Left ventricle myocardium inferior (tissue), 1 donor: ENCODE measurements at regions not wholly inside any gene's neighbourhood (a gene's known extent, or its start where the extent isn't known, plus 50 kb on each side); places are given as distances from the start of the nearest gene placed in this dataset.

Experiments used
- DNase-seq: peaks from one replicate; pipeline ENCODE4 v3.0.0-alpha.2; 2020
- H3K27ac ChIP-seq: fragments of 200-600 bp; replicated peaks from 2 replicates; pipeline ENCODE4 v1.8.0; 2021
- H3K27me3 ChIP-seq: fragments of 200-600 bp; 2 replicates; pipeline ENCODE4 v1.8.0; 2021; ENCODE audit warnings: low read depth
- H3K36me3 ChIP-seq: fragments of 200-600 bp; 2 replicates; pipeline ENCODE4 v1.8.0; 2021
- H3K4me1 ChIP-seq: fragments of 200-600 bp; 2 replicates; pipeline ENCODE4 v1.8.0; 2021
- H3K4me3 ChIP-seq: fragments of 200-600 bp; 2 replicates; pipeline ENCODE4 v1.8.0; 2021; ENCODE audit warnings: mild to moderate bottlenecking, moderate library complexity
- H3K9me3 ChIP-seq: fragments of 200-600 bp; replicated peaks from 2 replicates; pipeline ENCODE4 v1.8.0; 2021
- intact Hi-C: fragments of 100-400 bp; cut with micrococcal nuclease; formaldehyde crosslinking; loops from one replicate; pipeline ENCODE4 v1.11.0; 2022
- TF ChIP-seq, protein P1 (sequence below): fragments of 200-600 bp; IDR thresholded peaks from 2 replicates; pipeline ENCODE4 v1.8.0; 2021; ENCODE audit warnings: antibody characterized with exemption, mild to moderate bottlenecking, borderline replicate concordance
- donor health status: DM: no; HTN: yes; CAD: no; lungs with severe emphysema.

- no peak overlapping the region for H3K4me3 ChIP-seq
- H3K27ac ChIP-seq: no peak overlapping the region
- no peak for DNase-seq
- H3K27me3 ChIP-seq: peaks cover 61% of the 10 kb centered on the region
- H3K9me3 ChIP-seq: no peaks in the 10 kb centered on the region
- intact Hi-C loops: no loop called here
- TF ChIP-seq, protein P1, sequence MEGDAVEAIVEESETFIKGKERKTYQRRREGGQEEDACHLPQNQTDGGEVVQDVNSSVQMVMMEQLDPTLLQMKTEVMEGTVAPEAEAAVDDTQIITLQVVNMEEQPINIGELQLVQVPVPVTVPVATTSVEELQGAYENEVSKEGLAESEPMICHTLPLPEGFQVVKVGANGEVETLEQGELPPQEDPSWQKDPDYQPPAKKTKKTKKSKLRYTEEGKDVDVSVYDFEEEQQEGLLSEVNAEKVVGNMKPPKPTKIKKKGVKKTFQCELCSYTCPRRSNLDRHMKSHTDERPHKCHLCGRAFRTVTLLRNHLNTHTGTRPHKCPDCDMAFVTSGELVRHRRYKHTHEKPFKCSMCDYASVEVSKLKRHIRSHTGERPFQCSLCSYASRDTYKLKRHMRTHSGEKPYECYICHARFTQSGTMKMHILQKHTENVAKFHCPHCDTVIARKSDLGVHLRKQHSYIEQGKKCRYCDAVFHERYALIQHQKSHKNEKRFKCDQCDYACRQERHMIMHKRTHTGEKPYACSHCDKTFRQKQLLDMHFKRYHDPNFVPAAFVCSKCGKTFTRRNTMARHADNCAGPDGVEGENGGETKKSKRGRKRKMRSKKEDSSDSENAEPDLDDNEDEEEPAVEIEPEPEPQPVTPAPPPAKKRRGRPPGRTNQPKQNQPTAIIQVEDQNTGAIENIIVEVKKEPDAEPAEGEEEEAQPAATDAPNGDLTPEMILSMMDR: no peak
- no peaks in the 10 kb centered on the region for H3K36me3 ChIP-seq
- H3K4me1 ChIP-seq: no peaks in the 10 kb centered on the region
Measured at GRCh38 chr4:4913628-4914027, 54.2 kb downstream of the MSX1 start.

- no peak overlapping the region for H3K27ac ChIP-seq
- intact Hi-C loops: no loop called here
- TF ChIP-seq, protein P1: no peak
Measured at GRCh38 chr4:4914059-4914820, 54.8 kb downstream of the MSX1 start.

GRCh38 chr4:4914965-4915845 lies 55.7 kb downstream of the MSX1 start:
- Histone ChIP-seq H3K27me3 (peaks cover 52% of the 10 kb centered on the region), H3K9me3 (no peaks in the 10 kb centered on the region), H3K4me3 (no peak overlapping the region), H3K36me3 (no peaks in the 10 kb centered on the region), H3K27ac (no peak overlapping the region), H3K4me1 (no peaks in the 10 kb centered on the region)
- DNase-seq: no peak
- TF ChIP-seq, protein P1: no peak
- intact Hi-C loops: no loop called here

More at GRCh38 chr4:4914059-4914820, 54.8 kb downstream of the MSX1 start:
- H3K36me3 ChIP-seq: no peaks in the 10 kb centered on the region
- no peak overlapping the region for H3K4me3 ChIP-seq
- H3K4me1 ChIP-seq: no peaks in the 10 kb centered on the region
- no peaks in the 10 kb centered on the region for H3K9me3 ChIP-seq
- peaks cover 60% of the 10 kb centered on the region for H3K27me3 ChIP-seq
- no peak for DNase-seq

GRCh38 chr4:4918067-4918466 lies 58.6 kb downstream of the MSX1 start:
- Histone ChIP-seq H3K27ac (no peak overlapping the region), H3K4me1 (no peaks in the 10 kb centered on the region), H3K36me3 (no peaks in the 10 kb centered on the region), H3K27me3 (peaks cover 63% of the 10 kb centered on the region), H3K4me3 (no peak overlapping the region), H3K9me3 (no peaks in the 10 kb centered on the region)
- TF ChIP-seq, protein P1: no peak
- intact Hi-C loops: no loop called here
- no peak for DNase-seq

GRCh38 chr4:4919927-4920326 lies 60.5 kb downstream of the MSX1 start:
- no peaks in the 10 kb centered on the region for H3K4me1 ChIP-seq
- H3K27ac ChIP-seq: no peak overlapping the region
- TF ChIP-seq, protein P1: no peak
- H3K36me3 ChIP-seq: no peaks in the 10 kb centered on the region
- H3K27me3 ChIP-seq: peaks cover 77% of the 10 kb centered on the region
- H3K9me3 ChIP-seq: no peaks in the 10 kb centered on the region
- intact Hi-C loops: no loop called here
- no peak overlapping the region for H3K4me3 ChIP-seq
- no peak for DNase-seq
